ENCODE measurements at regions not wholly inside any gene's neighbourhood (a gene's known extent, or its start where the extent isn't known, plus 50 kb on each side); places are given as distances from the start of the nearest gene placed in this dataset.

- TF ChIP-seq CTCF (IDR thresholded peaks at IDR 0.05) (no peak), POLR2AphosphoS5 (IDR thresholded peaks at IDR 0.05) (no peak)
These were observed 362.0 kb downstream of the ZNF248 start for GRCh38 chr10:37495415-37495814.
